ENCODE measurements at regions not wholly inside any gene's neighbourhood (a gene's known extent, or its start where the extent isn't known, plus 50 kb on each side); places are given as distances from the start of the nearest gene placed in this dataset.

DNA sequence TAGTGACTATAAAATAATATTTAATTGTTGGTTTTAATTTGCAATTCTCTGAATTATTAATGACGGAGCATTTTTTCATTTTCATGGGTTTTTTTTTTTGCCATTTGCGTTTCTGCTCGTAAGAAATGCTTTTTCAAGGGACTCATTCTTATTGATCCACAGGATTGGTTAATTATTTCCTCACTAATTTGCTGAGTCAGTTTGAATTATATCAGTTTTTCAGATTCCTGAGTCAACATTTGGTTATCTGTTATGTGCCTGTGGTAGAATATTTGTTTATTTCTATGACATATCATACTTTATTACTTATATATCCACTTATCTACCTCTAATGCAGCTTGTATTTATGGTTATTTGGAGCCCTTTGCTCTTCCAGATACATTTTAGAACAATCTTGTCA, 257.0 kb upstream of the BTBD3 start:
- TF ChIP-seq, protein P1, sequence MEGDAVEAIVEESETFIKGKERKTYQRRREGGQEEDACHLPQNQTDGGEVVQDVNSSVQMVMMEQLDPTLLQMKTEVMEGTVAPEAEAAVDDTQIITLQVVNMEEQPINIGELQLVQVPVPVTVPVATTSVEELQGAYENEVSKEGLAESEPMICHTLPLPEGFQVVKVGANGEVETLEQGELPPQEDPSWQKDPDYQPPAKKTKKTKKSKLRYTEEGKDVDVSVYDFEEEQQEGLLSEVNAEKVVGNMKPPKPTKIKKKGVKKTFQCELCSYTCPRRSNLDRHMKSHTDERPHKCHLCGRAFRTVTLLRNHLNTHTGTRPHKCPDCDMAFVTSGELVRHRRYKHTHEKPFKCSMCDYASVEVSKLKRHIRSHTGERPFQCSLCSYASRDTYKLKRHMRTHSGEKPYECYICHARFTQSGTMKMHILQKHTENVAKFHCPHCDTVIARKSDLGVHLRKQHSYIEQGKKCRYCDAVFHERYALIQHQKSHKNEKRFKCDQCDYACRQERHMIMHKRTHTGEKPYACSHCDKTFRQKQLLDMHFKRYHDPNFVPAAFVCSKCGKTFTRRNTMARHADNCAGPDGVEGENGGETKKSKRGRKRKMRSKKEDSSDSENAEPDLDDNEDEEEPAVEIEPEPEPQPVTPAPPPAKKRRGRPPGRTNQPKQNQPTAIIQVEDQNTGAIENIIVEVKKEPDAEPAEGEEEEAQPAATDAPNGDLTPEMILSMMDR (IDR thresholded peaks at IDR 0.05 in 2 of 3, conservative IDR thresholded peaks at IDR 0.05 in 1 of 3; ENCODE audit: borderline replicate concordance in 1 of 3, insufficient read depth in 1 of 3, low read depth in 2 of 3, low read length in 2 of 3) = no peak
- TF ChIP-seq, protein P2, sequence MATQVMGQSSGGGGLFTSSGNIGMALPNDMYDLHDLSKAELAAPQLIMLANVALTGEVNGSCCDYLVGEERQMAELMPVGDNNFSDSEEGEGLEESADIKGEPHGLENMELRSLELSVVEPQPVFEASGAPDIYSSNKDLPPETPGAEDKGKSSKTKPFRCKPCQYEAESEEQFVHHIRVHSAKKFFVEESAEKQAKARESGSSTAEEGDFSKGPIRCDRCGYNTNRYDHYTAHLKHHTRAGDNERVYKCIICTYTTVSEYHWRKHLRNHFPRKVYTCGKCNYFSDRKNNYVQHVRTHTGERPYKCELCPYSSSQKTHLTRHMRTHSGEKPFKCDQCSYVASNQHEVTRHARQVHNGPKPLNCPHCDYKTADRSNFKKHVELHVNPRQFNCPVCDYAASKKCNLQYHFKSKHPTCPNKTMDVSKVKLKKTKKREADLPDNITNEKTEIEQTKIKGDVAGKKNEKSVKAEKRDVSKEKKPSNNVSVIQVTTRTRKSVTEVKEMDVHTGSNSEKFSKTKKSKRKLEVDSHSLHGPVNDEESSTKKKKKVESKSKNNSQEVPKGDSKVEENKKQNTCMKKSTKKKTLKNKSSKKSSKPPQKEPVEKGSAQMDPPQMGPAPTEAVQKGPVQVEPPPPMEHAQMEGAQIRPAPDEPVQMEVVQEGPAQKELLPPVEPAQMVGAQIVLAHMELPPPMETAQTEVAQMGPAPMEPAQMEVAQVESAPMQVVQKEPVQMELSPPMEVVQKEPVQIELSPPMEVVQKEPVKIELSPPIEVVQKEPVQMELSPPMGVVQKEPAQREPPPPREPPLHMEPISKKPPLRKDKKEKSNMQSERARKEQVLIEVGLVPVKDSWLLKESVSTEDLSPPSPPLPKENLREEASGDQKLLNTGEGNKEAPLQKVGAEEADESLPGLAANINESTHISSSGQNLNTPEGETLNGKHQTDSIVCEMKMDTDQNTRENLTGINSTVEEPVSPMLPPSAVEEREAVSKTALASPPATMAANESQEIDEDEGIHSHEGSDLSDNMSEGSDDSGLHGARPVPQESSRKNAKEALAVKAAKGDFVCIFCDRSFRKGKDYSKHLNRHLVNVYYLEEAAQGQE (IDR thresholded peaks at IDR 0.05; ENCODE audit: low read depth) = no peak
- TF ChIP-seq, protein P3, sequence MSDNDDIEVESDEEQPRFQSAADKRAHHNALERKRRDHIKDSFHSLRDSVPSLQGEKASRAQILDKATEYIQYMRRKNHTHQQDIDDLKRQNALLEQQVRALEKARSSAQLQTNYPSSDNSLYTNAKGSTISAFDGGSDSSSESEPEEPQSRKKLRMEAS (IDR thresholded peaks at IDR 0.05) = no peak
- no peak for TF ChIP-seq FOSL1 (IDR thresholded peaks at IDR 0.05; ENCODE audit: low read depth)
- TF ChIP-seq POLR2AphosphoS5 (IDR thresholded peaks at IDR 0.05; ENCODE audit: low read depth, low read length) = no peak
- TF ChIP-seq EZH2phosphoT487 (IDR thresholded peaks at IDR 0.05; ENCODE audit: borderline replicate concordance) = no peak
- no peak for TF ChIP-seq SIN3A (IDR thresholded peaks at IDR 0.05; ENCODE audit: low read depth)
- TF ChIP-seq POLR2A (IDR thresholded peaks at IDR 0.05; ENCODE audit: borderline replicate concordance, extremely low read depth, insufficient read depth, insufficient read length) = no peak
- TF ChIP-seq CEBPB (IDR thresholded peaks at IDR 0.05; ENCODE audit: low read depth) = no peak
- no peak for TF ChIP-seq EZH2 (IDR thresholded peaks at IDR 0.05)
- TF ChIP-seq, protein P4, sequence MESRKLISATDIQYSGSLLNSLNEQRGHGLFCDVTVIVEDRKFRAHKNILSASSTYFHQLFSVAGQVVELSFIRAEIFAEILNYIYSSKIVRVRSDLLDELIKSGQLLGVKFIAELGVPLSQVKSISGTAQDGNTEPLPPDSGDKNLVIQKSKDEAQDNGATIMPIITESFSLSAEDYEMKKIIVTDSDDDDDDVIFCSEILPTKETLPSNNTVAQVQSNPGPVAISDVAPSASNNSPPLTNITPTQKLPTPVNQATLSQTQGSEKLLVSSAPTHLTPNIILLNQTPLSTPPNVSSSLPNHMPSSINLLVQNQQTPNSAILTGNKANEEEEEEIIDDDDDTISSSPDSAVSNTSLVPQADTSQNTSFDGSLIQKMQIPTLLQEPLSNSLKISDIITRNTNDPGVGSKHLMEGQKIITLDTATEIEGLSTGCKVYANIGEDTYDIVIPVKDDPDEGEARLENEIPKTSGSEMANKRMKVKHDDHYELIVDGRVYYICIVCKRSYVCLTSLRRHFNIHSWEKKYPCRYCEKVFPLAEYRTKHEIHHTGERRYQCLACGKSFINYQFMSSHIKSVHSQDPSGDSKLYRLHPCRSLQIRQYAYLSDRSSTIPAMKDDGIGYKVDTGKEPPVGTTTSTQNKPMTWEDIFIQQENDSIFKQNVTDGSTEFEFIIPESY (IDR thresholded peaks at IDR 0.05; ENCODE audit: extremely low read depth, insufficient replicate concordance, low read length) = no peak
- no peak for TF ChIP-seq SRF (IDR thresholded peaks at IDR 0.05; ENCODE audit: low read depth)
